HEK293T (cell line): ENCODE measurements at regions not wholly inside any gene's neighbourhood (a gene's known extent, or its start where the extent isn't known, plus 50 kb on each side); places are given as distances from the start of the nearest gene placed in this dataset.
"Not testable (repeated sequence)": the region's sequence is repeated elsewhere in the genome, so short reads cannot be mapped to it uniquely, and the experiment has no call there.

ENCODE experiments used
- CTCF ChIA-PET: fragments of 350-600 bp; formaldehyde crosslinking; extraction: SDS; loops from one replicate; lab custom pipeline; 2021; ENCODE audit warnings: antibody characterized with exemption, inconsistent platforms; lab: Yijun Ruan, JAX
- POLR2A ChIA-PET: fragments of 350-600 bp; formaldehyde crosslinking; extraction: SDS; loops from one replicate; lab custom pipeline; 2020; ENCODE audit warnings: antibody characterized with exemption, inconsistent platforms; lab: Yijun Ruan, JAX
- DNase-seq: peaks from one replicate; pipeline ENCODE4 v3.0.0; 2012; ENCODE audit warnings: mixed read lengths; ENCODE audit errors: extremely low spot score
- ARNT ChIP-seq: fragments of 450-650 bp; IDR thresholded peaks from 2 replicates; pipeline ENCODE4 v1.6.1; 2017; ENCODE audit warnings: mild to moderate bottlenecking
- BHLHE40 ChIP-seq: fragments of 450-650 bp; IDR thresholded peaks from 2 replicates; pipeline ENCODE4 v1.6.1; 2016; ENCODE audit warnings: mild to moderate bottlenecking, moderate library complexity, borderline replicate concordance
- CTBP1 ChIP-seq: fragments of 450-650 bp; IDR thresholded peaks from 2 replicates; pipeline ENCODE4 v1.6.1; 2016; ENCODE audit warnings: borderline replicate concordance
- ELF4 ChIP-seq: fragments of 450-650 bp; IDR thresholded peaks from 2 replicates; pipeline ENCODE4 v1.6.1; 2017; ENCODE audit warnings: antibody characterized with exemption
- FOXA1 ChIP-seq: fragments of 450-650 bp; IDR thresholded peaks from 2 replicates; pipeline ENCODE4 v1.6.1; 2016; ENCODE audit warnings: mild to moderate bottlenecking
- FOXK2 ChIP-seq: fragments of 450-650 bp; IDR thresholded peaks from 2 replicates; pipeline ENCODE4 v1.6.1; 2016; ENCODE audit warnings: mild to moderate bottlenecking
- FOXM1 ChIP-seq: fragments of 450-650 bp; IDR thresholded peaks from 2 replicates; pipeline ENCODE4 v1.6.1; 2017; ENCODE audit warnings: mild to moderate bottlenecking, borderline replicate concordance
- HDGF ChIP-seq: fragments of 450-650 bp; IDR thresholded peaks from 2 replicates; pipeline ENCODE4 v1.6.1; 2017; ENCODE audit warnings: antibody characterized with exemption, borderline replicate concordance
- L3MBTL2 ChIP-seq: fragments of 450-650 bp; conservative IDR thresholded peaks from 2 replicates; pipeline ENCODE4 v1.6.1; 2016; ENCODE audit warnings: mild to moderate bottlenecking
- LEF1 ChIP-seq: fragments of 450-650 bp; IDR thresholded peaks from 2 replicates; pipeline ENCODE4 v1.6.1; 2017; ENCODE audit warnings: mild to moderate bottlenecking, borderline replicate concordance
- NFRKB ChIP-seq: fragments of 450-650 bp; IDR thresholded peaks from 2 replicates; pipeline ENCODE4 v1.6.1; 2016; ENCODE audit warnings: mild to moderate bottlenecking, moderate library complexity
- PKNOX1 ChIP-seq: fragments of 450-650 bp; IDR thresholded peaks from 2 replicates; pipeline ENCODE4 v1.6.1; 2016
- SP1 ChIP-seq: fragments of 450-650 bp; IDR thresholded peaks from 2 replicates; pipeline ENCODE4 v1.6.1; 2017
- SUZ12 ChIP-seq: fragments of 450-650 bp; IDR thresholded peaks from 2 replicates; pipeline ENCODE4 v1.6.1; 2016; ENCODE audit warnings: mild to moderate bottlenecking
- TARDBP ChIP-seq: fragments of 450-650 bp; IDR thresholded peaks from 2 replicates; pipeline ENCODE4 v1.6.1; 2016
- ZNF384 ChIP-seq: fragments of 450-650 bp; IDR thresholded peaks from 2 replicates; pipeline ENCODE4 v1.6.1; 2016

GRCh38 chr16:16971042-16971441 is 499.7 kb downstream of the XYLT1 start:
- no peak for DNase-seq
- TF ChIP-seq HDGF (no peak), ZNF384 (no peak), SUZ12 (no peak), FOXA1 (no peak), ARNT (no peak), CTBP1 (no peak), FOXK2 (no peak)
- CTCF ChIA-PET, result interaction anchor here (0.7 kb wide), 1 partner anchor 1202 kb away, joined by 3 read pairs; no protein-coding TSS in a partner anchor
- POLR2A ChIA-PET, result no interaction called here

DNA sequence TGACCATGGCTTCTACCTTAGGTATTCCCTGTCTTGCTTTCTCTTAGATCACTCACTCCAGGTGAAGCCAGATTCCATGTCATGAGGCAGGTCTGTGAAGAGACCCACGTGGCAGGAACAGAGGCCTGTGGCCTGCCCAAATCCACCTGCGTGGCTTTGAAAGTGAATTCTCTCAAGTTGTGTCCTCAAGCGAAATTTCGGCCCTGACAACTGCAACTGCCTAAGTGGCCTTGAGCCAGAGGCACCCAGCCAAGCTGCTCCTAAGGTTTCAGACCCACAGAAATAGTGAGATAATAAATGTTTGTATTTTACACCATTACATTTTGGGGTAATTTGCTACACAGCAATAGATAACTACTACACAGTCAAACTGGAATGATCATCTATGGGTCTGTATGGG is 497.9 kb downstream of the XYLT1 start:
- POLR2A ChIA-PET, result no interaction called here
- no peak for DNase-seq
- CTCF ChIA-PET, result no interaction called here
- TF ChIP-seq NFRKB, result no peak
- TF ChIP-seq BHLHE40, result no peak
- TF ChIP-seq FOXM1, result no peak
- no peak for TF ChIP-seq CTBP1
- TF ChIP-seq FOXA1, result no peak

DNA sequence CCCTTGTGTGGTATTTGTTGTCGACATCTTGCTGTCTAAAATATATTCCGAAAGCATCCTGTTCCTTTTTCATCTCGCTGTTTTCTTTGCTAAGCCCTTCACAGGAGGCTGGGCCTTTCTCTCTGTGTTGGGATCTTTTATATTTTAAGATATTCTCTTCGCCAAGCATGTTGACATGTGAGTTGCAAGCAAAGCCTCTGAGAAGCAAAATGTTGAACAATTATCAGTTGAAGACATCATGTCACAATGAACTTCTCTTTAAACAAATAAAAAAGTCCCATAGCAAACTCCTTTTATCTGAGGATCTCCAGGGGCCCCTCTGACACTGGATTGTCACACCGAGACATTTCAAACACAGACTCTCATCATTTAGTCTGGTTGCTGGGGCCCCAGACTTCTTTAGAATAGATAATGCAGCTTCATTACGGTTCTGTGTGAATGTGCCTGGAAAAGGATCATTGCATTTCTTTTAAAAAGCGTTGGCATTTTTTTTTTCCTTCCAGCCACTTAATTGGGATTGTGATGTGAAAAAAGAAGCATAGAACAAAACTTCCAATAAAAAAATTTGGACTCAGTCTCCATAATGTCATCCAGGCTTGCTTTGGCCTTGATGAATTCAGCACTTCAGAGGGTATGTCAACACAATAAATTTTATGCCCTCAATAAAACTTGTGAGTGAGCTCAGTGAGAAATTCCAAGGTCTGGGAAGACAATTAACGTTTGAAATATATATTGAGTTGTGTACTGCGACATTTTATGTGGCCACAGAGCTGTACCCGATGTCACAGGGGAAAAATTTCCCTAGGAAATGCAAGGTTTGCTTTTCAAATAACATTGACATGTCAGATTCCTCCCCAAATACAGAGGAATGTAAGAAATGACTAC is 496.8 kb downstream of the XYLT1 start:
- DNase-seq, result no peak
- TF ChIP-seq SP1 (no peak), PKNOX1 (no peak), NFRKB (no peak), FOXM1 (no peak)
- POLR2A ChIA-PET, result no interaction called here
- CTCF ChIA-PET, result no interaction called here

DNA sequence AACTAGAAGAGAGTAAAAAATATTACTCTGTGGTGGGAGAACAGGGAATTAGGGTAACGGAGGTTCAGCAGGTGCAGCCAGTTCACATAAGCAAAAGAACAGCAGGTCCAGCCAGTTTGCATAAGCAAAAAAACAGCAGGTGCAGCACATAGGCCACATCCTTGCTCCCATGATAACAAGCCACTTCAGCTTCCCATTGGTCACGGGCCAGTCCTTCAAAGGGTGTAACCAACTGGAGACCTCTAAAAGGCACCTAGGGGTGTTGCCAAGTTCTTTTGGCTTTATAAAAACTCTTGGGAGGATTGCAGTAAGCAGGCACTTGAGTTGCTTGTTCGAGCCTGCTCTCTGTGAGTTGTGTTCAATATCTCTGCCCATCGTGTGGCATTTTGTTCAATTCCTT is 488.1 kb downstream of the XYLT1 start:
- no peak for TF ChIP-seq HDGF
- no peak for TF ChIP-seq ARNT
- no peak for TF ChIP-seq TARDBP
- CTCF ChIA-PET, result no interaction called here
- no peak for DNase-seq
- POLR2A ChIA-PET, result no interaction called here

DNA sequence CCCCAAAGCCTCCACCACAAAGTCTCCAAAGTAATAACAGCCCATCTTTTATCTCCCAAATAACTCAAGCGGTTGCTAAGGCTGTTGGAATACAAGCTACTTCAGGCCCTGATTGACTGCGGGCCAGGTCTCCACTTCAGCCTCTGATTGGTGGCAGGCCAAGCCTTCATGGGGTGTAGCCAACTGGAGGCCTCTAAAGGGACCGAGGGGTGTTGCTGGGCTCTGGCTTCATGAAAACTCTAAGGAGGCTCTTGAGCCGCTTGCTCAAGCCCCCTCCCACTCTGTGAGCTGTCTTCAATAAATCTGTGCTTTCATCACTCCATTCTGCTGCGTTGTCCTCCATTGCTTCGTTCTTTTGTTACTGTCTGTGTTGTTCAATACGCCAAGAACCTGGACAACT is 487.2 kb downstream of the XYLT1 start:
- DNase-seq, result no peak
- TF ChIP-seq CTBP1, result no peak
- no peak for TF ChIP-seq FOXM1
- no peak for TF ChIP-seq NFRKB
- TF ChIP-seq SP1, result no peak
- TF ChIP-seq ELF4, result no peak
- no peak for TF ChIP-seq ARNT
- no peak for TF ChIP-seq ZNF384
- TF ChIP-seq FOXK2, result no peak
- no peak for TF ChIP-seq BHLHE40
- no peak for TF ChIP-seq L3MBTL2
- TF ChIP-seq LEF1, result no peak
- no peak for TF ChIP-seq PKNOX1
- TF ChIP-seq SUZ12, result no peak
- no peak for TF ChIP-seq FOXA1
- TF ChIP-seq TARDBP, result no peak
- TF ChIP-seq HDGF, result no peak
- POLR2A ChIA-PET, result no interaction called here
- CTCF ChIA-PET, result interaction anchor here (0.7 kb wide), 1 partner anchor 128 kb away, joined by 4 read pairs; no protein-coding TSS in a partner anchor

- CTCF ChIA-PET, DNase-seq, POLR2A ChIA-PET: not testable (repeated sequence)
Observed at GRCh38 chr16:16984091-16984490, 486.7 kb downstream of the XYLT1 start.

DNA sequence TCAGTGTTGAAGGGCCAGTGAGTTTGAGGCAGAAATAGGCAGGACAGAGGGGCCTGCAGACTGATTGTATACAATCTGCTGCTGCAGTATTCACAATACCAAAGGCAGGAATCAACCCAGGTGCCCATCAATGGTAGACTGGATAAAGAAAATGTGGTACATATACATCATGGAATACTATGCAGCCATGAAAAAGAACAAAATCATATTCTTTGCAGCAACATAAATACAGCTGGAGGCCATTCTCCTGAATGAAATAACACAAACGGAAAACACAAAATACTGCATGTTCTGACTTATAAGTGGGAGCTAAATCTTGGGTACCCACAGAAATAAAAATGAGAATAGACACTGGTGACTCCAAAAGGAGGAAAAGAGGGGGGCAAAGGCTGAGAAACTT is 485.1 kb downstream of the XYLT1 start:
- POLR2A ChIA-PET, result no interaction called here
- CTCF ChIA-PET, result no interaction called here
- DNase-seq, result no peak
- TF ChIP-seq BHLHE40 (no peak), HDGF (no peak)

- ChIA-PET CTCF (no interaction called here), POLR2A (no interaction called here)
- no peak for DNase-seq
- no peak for TF ChIP-seq ARNT
- no peak for TF ChIP-seq BHLHE40
- TF ChIP-seq SP1, result no peak
- no peak for TF ChIP-seq LEF1
- TF ChIP-seq FOXK2, result no peak
- no peak for TF ChIP-seq CTBP1
- no peak for TF ChIP-seq FOXA1
- TF ChIP-seq NFRKB, result no peak
- no peak for TF ChIP-seq L3MBTL2
- no peak for TF ChIP-seq HDGF
- TF ChIP-seq FOXM1, result no peak
- no peak for TF ChIP-seq ZNF384
- TF ChIP-seq ELF4, result no peak
- TF ChIP-seq PKNOX1, result no peak
- TF ChIP-seq SUZ12, result no peak
- TF ChIP-seq TARDBP, result no peak
Observed at GRCh38 chr16:16988963-16989362, 481.8 kb downstream of the XYLT1 start.
